BJ (cell line): ENCODE measurements at regions not wholly inside any gene's neighbourhood (a gene's known extent, or its start where the extent isn't known, plus 50 kb on each side); places are given as distances from the start of the nearest gene placed in this dataset.
"Not testable (repeated sequence)": the region's sequence is repeated elsewhere in the genome, so short reads cannot be mapped to it uniquely, and the experiment has no call there.

Experiments
- CTCF ChIA-PET: fragments of 350-600 bp; formaldehyde crosslinking; extraction: SDS; loops from one replicate; lab custom pipeline; 2021; ENCODE audit warnings: antibody characterized with exemption, inconsistent platforms; lab: Yijun Ruan, JAX
- POLR2A ChIA-PET: fragments of 300-600 bp; sonication (Branson Sonifier 250); formaldehyde crosslinking; extraction: SDS; loops from one replicate; lab custom pipeline; 2021; ENCODE audit warnings: antibody characterized with exemption; lab: Charles Lee
- DNase-seq: peaks from one replicate; pipeline ENCODE4 v3.0.0-alpha.2; 2011; ENCODE audit warnings: low read depth
- H3K27me3 ChIP-seq: 2 replicates; pipeline ENCODE4 v1.6.0; 2011; ENCODE audit warnings: low read length; ENCODE audit not compliant: control insufficient read depth, insufficient read depth
- H3K36me3 ChIP-seq: 2 replicates; pipeline ENCODE4 v1.5.1; 2011; ENCODE audit warnings: low read length; ENCODE audit not compliant: control insufficient read depth, insufficient read depth
- H3K4me3 ChIP-seq: 2 replicates; pipeline ENCODE4 v1.5.1; 2011; ENCODE audit warnings: low read depth, mild to moderate bottlenecking, control low read depth, low read length
- TF ChIP-seq, protein P1 (sequence below): IDR thresholded peaks from 2 replicates; pipeline ENCODE4 v1.5.1; 2011; ENCODE audit warnings: low read depth, mild to moderate bottlenecking, control low read depth, inconsistent platforms, low read length, moderate library complexity; ENCODE audit not compliant: insufficient read depth

DNA sequence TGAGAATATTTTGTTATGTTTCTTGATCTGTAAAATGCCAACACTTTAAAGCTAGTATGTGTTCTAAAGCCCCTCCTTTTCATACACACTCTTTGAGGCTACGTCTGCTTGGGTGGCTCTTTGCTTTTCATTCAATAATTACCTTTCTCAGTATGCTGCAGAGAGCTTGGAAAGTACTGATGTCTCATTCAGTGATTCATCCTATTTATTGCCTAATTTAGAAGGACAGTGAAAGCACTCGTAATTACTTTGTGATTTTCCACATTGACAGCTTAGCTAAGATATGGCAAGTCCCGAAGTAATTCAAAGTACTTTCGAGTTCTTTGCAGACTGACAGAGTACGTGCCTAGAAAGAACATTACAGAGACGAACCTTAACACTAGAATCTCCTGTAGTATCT lies 57.2 kb downstream of the BMP15 start:
- Histone ChIP-seq H3K4me3 (no peak overlapping the region), H3K36me3 (no peaks in the 10 kb centered on the region), H3K27me3 (no peaks in the 10 kb centered on the region)
- CTCF ChIA-PET, result no interaction called here
- TF ChIP-seq, protein P1, sequence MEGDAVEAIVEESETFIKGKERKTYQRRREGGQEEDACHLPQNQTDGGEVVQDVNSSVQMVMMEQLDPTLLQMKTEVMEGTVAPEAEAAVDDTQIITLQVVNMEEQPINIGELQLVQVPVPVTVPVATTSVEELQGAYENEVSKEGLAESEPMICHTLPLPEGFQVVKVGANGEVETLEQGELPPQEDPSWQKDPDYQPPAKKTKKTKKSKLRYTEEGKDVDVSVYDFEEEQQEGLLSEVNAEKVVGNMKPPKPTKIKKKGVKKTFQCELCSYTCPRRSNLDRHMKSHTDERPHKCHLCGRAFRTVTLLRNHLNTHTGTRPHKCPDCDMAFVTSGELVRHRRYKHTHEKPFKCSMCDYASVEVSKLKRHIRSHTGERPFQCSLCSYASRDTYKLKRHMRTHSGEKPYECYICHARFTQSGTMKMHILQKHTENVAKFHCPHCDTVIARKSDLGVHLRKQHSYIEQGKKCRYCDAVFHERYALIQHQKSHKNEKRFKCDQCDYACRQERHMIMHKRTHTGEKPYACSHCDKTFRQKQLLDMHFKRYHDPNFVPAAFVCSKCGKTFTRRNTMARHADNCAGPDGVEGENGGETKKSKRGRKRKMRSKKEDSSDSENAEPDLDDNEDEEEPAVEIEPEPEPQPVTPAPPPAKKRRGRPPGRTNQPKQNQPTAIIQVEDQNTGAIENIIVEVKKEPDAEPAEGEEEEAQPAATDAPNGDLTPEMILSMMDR, result no peak
- DNase-seq, result no peak
- POLR2A ChIA-PET, result no interaction called here

DNA sequence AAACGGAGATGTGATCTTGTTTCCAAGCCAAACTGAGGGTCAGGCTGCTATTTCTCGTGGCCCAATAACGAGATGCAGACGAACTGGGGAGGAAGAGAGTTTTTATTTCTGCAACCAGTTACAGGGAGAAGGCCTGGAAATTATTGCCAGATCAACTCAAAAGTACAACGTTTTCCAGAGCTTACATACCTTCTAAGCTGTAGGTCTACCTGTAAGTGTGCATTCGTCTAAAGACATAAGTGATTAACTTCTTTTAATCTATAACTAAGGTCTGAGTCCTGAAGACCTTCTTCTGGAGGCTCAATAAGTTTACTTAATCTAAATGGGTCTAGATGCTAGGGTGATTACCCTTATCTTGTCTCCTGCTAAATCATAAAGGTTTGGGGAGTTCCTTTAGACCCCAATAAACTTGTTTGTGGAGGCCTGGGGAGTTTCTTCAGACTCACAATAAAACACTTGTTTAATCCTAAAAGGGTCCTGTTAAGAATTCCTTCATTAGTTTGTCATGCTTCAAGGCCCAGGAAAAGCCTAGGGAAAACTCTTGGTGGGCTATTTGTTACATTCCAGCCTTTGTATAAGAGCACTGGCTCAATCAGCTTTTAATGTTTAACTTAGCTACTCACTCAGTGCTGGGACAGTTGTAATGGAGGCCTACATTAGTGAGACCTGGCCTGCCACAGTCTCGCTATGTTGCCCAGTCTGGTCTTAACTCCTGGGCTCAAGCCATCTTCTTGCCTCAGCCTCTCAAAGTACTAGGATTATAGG lies 58.5 kb downstream of the BMP15 start:
- CTCF ChIA-PET, H3K36me3 ChIP-seq, H3K27me3 ChIP-seq, H3K4me3 ChIP-seq, DNase-seq: not testable (repeated sequence)
- POLR2A ChIA-PET, result interaction anchor here (0.6 kb wide), 1 partner anchor 271 kb away, joined by 3 read pairs; no protein-coding TSS in a partner anchor

DNA sequence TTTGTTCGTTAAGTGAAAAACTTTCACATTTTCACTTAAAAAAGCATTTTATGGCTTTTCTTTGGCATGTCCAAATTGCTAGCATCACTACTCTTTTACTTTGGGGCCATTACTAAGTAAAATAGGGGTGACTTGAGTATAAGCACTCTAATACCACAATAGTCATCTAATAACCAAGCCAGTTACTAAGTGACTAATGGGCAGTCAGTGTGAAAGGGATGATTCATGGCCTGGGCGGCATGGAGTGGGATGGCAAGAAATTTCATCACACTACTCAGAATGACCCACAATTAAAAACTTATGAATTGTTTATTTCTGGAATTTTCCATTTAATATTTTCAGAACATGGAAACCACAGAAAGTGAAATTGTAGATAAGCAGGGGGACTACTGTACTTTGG lies 60.9 kb downstream of the BMP15 start:
- TF ChIP-seq, protein P1, result no peak
- POLR2A ChIA-PET, result no interaction called here
- H3K36me3 ChIP-seq, result no peaks in the 10 kb centered on the region
- CTCF ChIA-PET, result no interaction called here
- H3K27me3 ChIP-seq, result no peaks in the 10 kb centered on the region
- no peak overlapping the region for H3K4me3 ChIP-seq
- no peak for DNase-seq

DNA sequence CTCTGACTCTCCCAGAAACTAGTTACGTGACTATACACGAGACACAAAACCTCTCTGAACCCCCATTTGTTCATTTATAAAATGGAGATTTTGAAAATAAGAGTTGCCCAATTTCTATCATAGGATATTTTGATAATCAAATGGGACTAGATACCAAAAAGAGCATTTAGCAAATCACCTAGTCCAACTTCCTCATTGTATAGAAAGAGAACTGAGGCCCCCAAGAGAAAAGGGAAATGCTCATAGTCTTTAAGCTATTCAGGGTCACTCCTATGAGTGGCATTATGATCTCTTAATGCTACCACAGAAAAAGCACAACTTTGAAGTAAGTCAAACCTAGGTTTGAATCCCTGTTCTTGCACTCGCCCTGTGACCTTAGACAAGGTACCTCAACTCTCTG lies 62.7 kb downstream of the BMP15 start:
- DNase-seq, result no peak
- TF ChIP-seq, protein P1, result no peak
- POLR2A ChIA-PET, result no interaction called here
- Histone ChIP-seq H3K4me3 (no peak overlapping the region), H3K36me3 (no peaks in the 10 kb centered on the region), H3K27me3 (no peaks in the 10 kb centered on the region)
- CTCF ChIA-PET, result no interaction called here

DNA sequence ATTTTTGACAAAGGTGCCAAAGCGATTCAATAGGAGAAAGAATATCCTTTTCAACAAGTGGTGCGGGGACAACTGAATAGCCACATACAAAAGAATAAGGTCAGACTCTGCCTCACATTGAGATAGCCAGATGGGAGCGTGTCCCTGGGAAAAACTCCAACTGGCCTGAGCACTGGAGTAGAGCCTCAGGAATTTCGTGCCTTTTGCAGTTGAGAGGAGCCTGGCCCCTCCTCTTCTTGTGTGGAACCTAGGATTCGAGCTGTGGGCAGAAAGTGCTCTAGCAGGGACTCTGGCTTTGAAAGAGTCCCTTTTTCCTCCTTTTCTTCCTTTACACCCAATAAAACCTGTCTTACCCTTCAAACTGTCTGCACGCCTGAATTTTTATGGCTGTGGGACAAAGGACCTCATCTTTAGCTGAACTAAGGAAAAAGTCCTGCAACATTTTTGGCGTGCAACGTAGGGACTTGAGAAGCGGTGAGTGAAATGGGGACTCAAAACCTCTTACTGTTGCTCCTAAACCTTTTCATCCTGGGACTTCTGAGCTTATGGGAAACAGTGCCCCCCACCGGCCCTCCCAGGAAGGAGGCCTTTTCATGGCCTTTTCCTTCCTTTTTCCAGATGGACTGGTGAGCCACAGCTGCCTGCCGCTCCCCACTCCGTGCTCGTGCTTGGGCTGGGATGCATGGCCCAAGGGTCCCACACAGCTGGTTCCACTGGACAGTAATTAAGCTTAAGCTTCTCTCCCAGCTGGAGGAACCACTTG lies 68.6 kb downstream of the BMP15 start:
- ChIA-PET CTCF (interaction anchor here (1.3 kb wide), 1 partner anchor 9 kb away, joined by 7 read pairs; no protein-coding TSS in a partner anchor), POLR2A (no interaction called here)
- TF ChIP-seq, protein P1, result no peak
- no peak overlapping the region for H3K4me3 ChIP-seq
- H3K27me3 ChIP-seq, result no peaks in the 10 kb centered on the region
- H3K36me3 ChIP-seq, result no peaks in the 10 kb centered on the region
- no peak for DNase-seq
